ENCODE measurements at regions not wholly inside any gene's neighbourhood (a gene's known extent, or its start where the extent isn't known, plus 50 kb on each side); places are given as distances from the start of the nearest gene placed in this dataset.

DNA sequence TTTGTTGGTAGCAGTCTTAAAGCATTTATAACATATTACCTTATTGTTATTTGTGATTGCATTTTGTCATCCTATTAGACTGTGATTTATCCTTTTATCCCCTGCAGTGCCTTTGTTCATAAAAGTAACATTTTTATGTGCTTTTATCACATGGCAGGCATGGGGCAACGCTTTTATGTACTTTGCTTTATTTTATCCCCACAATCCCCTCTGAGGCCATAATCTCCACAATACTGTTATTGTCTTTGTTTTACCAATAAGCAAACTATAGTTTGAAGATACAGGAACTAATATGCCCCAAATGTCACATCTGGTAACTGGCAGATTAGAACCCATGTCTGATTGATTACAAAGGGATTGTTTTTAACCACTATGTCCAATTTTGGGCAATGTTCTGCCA, 613.5 kb downstream of the REEP3 start:
- TF ChIP-seq, protein P1, sequence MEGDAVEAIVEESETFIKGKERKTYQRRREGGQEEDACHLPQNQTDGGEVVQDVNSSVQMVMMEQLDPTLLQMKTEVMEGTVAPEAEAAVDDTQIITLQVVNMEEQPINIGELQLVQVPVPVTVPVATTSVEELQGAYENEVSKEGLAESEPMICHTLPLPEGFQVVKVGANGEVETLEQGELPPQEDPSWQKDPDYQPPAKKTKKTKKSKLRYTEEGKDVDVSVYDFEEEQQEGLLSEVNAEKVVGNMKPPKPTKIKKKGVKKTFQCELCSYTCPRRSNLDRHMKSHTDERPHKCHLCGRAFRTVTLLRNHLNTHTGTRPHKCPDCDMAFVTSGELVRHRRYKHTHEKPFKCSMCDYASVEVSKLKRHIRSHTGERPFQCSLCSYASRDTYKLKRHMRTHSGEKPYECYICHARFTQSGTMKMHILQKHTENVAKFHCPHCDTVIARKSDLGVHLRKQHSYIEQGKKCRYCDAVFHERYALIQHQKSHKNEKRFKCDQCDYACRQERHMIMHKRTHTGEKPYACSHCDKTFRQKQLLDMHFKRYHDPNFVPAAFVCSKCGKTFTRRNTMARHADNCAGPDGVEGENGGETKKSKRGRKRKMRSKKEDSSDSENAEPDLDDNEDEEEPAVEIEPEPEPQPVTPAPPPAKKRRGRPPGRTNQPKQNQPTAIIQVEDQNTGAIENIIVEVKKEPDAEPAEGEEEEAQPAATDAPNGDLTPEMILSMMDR (conservative IDR thresholded peaks at IDR 0.05), result no peak
- H3K27ac ChIP-seq, result no peak overlapping the region

DNA sequence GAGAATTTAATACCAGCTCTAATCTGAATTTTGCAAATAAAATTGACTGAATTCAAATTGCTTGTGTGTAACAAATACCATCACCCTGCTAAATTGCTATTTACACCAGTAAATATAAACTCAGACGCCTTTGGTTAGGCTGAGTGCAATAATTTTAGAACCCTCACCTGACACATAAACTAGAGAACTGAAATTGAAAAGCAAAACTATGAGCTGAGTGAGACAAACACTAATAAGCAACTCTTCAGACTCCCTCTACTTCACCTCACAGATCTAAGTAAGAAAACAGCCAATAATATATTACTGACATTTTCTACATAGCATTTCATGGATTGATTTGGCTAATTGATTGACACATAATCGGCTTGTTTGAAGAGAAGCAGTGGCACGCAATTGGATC, 621.2 kb downstream of the REEP3 start:
- TF ChIP-seq, protein P1 (conservative IDR thresholded peaks at IDR 0.05), result no peak
- H3K27ac ChIP-seq, result no peak overlapping the region

DNA sequence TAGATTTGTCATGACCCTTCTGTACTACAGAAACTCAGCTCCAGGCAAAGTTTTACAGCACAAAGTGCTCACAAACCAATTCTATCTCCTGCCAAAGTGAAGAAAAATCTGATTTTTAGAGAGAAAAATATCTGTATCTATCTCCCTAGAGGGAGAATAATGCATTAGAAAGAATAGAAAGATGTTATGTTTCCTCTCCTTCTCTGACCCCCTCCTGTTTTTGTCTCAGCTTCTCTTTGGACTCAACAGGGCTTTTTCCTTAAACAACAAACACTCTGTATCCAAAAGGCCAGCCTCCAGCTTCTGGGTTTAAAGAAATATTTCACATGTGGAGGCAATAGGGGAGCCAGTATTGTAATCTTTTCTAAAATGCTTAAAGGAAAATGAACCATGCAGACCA, 627.4 kb downstream of the REEP3 start:
- TF ChIP-seq, protein P1 (conservative IDR thresholded peaks at IDR 0.05), result no peak
- no peak overlapping the region for H3K27ac ChIP-seq

DNA sequence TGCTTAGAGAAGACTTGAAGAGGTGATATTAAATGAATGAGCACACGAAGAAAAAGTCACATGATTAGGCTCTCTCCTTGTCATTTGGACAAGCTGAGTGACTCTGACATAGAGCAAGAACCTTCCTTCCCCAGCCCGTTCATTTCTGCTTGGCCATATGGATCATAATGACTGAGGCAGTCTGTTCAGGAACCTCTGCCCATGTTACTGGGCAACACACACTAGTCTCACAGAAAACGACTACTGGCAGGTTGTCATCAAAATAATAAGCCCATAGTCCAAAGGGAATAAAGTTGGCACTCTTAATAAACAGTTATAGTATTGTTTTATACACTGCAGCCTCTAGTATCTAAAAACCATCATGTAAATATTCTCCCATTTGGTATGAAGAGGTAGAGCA, 635.0 kb downstream of the REEP3 start:
- TF ChIP-seq, protein P1 (conservative IDR thresholded peaks at IDR 0.05), result no peak
- no peak overlapping the region for H3K27ac ChIP-seq

DNA sequence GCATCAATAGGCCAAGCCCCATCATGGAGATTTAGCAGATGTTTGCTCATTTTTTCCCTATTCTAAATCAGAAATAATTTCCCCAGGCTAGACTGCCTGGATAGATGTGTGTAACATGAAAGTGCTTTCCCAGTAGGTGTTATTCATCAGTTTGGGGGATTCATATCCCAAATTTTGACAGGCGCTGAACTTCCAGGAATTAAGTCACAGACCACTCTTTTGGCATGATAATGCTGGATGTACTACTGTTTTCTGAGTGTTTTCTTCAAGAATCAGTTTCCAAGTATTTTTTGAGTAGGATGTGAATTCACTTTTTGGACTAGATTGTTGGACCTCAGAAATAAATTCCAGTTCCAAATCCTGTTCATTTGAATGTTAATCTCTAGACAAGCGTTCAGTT, 637.4 kb downstream of the REEP3 start:
- TF ChIP-seq, protein P1 (conservative IDR thresholded peaks at IDR 0.05), result no peak
- no peak overlapping the region for H3K27ac ChIP-seq

DNA sequence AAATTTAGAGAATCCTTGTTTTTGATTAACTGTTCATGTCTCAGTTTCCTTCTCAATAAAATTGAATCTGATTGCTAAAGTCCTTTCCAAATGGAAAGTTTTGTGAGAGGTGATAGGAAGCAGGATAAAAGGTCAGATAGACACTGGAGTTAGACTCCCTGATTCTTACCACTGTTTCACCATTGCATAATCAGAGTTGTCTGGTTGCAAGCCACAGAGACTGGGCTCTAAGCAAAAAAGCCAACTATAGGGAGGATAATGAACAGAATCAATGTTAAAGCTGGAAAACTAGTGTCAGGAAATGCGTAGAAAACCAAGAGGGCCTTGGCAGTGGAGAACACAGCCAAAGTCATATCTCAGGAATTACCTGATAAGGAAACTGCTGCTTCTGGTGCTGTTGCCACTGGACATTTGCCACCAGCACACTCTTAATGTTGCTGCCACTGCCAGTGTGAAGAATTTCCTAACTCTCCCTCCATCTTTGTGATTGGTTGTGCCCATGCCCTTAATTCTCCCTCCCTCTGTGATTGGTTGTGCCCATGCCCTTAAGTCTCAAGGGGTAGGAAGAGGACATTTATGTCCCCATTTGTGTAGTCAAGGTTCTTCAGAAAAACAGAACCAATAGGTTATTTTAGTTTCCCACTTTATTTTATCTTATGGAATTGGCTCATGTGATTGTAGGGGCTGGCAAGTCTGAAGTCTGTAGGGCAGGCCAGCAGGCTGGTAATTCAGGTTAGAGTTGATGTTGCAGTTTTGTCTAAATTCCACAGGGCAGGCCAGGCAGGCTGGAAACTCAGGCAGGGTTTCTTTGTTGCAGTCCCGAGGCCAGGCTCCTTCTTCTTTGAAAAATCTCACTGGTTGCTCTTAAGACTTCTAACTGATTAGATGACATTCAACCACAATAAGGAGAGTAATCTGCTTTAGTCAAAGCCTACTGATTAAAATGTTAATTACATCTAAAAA, 639.0 kb downstream of the REEP3 start:
- H3K27ac ChIP-seq, result no peak overlapping the region
- TF ChIP-seq, protein P1 (conservative IDR thresholded peaks at IDR 0.05), result no peak

DNA sequence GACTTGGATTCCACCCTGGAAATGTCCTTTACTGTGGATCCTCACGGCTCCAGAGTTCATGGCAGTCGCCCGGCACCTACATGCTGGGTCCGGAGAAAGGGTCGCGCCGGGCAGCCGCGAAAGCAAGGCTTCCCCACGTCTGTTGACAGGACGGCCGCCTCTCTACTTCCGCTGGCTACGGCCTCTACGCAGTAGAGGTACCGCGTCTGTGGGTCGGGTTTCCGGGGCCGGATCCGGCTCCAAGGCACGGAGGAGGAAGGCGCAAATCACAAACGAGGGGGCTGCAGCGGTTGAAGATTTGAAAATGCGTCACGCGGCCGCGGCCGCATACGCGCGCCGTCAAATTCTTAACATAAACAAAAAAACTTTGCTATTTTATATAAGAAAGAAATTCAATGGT, 649.6 kb downstream of the REEP3 start:
- TF ChIP-seq, protein P1 (conservative IDR thresholded peaks at IDR 0.05), result no peak
- no peak overlapping the region for H3K27ac ChIP-seq
